Thoracic aorta (tissue), 2 donors: ENCODE measurements at regions not wholly inside any gene's neighbourhood (a gene's known extent, or its start where the extent isn't known, plus 50 kb on each side); places are given as distances from the start of the nearest gene placed in this dataset.

ENCODE experiments used
- ATAC-seq: fragments of 150-250 bp; one replicate; pipeline ENCODE4 v1.8.0; 2017; ENCODE audit warnings: low read depth; ENCODE audit not compliant: insufficient number of reproducible peaks, low FRiP score
- DNase-seq: peaks from one replicate; pipeline ENCODE4 v3.0.0-alpha.2; 2020; ENCODE audit warnings: low spot score
- H3K27ac ChIP-seq, 2 donors: fragments of 200-600 bp; sonication (generic); 1 replicate in 1 of 2; 2 replicates in 1 of 2; pipeline ENCODE4 v1.5.1; 2016; ENCODE audit warnings: mild to moderate bottlenecking in 2 of 2, moderate library complexity in 2 of 2
- H3K27me3 ChIP-seq: fragments of 200-600 bp; sonication (generic); replicated peaks from 2 replicates; pipeline ENCODE4 v1.6.0; 2016; ENCODE audit warnings: mild to moderate bottlenecking; ENCODE audit not compliant: insufficient read depth
- H3K36me3 ChIP-seq: fragments of 200-600 bp; sonication (generic); one replicate; pipeline ENCODE4 v1.5.1; 2016
- H3K4me1 ChIP-seq, 2 donors: fragments of 200-600 bp; sonication (generic); 1 replicate in 1 of 2; 2 replicates in 1 of 2; pipeline versions ENCODE4 v1.5.1 to v1.6.0; 2016; ENCODE audit warnings: low read depth in 2 of 2, mild to moderate bottlenecking in 1 of 2; ENCODE audit not compliant: control insufficient read depth in 1 of 2
- H3K4me3 ChIP-seq: fragments of 200-600 bp; sonication (generic); 2 replicates; pipeline ENCODE4 v1.5.1; 2016; ENCODE audit warnings: mild to moderate bottlenecking
- H3K9me3 ChIP-seq: fragments of 200-600 bp; sonication (generic); 2 replicates; pipeline ENCODE4 v1.5.1; 2016
- TF ChIP-seq, protein P1 (sequence below): fragments of 200-600 bp; sonication (generic); IDR thresholded peaks from one replicate; pipeline ENCODE4 v1.5.1; 2019; ENCODE audit warnings: antibody characterized with exemption

- Histone ChIP-seq H3K27ac (no peak overlapping the region), H3K9me3 (no peaks in the 10 kb centered on the region), H3K27me3 (no peaks in the 10 kb centered on the region), H3K4me1 (no peaks in the 10 kb centered on the region), H3K4me3 (no peak overlapping the region), H3K36me3 (no peaks in the 10 kb centered on the region)
- ATAC-seq = no peak
- TF ChIP-seq, protein P1, sequence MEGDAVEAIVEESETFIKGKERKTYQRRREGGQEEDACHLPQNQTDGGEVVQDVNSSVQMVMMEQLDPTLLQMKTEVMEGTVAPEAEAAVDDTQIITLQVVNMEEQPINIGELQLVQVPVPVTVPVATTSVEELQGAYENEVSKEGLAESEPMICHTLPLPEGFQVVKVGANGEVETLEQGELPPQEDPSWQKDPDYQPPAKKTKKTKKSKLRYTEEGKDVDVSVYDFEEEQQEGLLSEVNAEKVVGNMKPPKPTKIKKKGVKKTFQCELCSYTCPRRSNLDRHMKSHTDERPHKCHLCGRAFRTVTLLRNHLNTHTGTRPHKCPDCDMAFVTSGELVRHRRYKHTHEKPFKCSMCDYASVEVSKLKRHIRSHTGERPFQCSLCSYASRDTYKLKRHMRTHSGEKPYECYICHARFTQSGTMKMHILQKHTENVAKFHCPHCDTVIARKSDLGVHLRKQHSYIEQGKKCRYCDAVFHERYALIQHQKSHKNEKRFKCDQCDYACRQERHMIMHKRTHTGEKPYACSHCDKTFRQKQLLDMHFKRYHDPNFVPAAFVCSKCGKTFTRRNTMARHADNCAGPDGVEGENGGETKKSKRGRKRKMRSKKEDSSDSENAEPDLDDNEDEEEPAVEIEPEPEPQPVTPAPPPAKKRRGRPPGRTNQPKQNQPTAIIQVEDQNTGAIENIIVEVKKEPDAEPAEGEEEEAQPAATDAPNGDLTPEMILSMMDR = no peak
- no peak for DNase-seq
Measured at GRCh38 chr10:89909752-89910151, 208.4 kb downstream of the KIF20B start.

DNA sequence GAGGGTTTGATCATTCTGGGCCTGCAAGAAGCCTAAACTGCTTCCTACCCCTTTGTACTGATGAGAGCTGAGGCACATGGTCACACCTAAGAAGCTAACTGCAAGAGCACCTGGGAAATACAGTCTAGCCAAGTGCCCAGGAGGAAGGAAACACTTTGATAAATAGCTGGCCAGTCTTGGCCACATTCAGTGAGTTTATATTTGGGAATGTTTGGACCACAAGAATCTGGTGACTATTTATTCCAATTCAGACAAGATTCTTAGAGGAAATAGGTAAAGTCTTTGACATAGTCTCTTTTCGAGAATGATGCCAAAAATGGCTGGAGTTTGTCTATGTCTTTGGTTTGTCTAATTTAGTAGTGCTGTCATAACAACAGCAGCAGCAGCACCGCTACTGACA, 213.6 kb downstream of the KIF20B start:
- no peaks in the 10 kb centered on the region for H3K36me3 ChIP-seq
- ATAC-seq (no peak), DNase-seq (no peak)
- H3K4me1 ChIP-seq = no peaks in the 10 kb centered on the region
- H3K9me3 ChIP-seq = no peaks in the 10 kb centered on the region
- H3K27ac ChIP-seq = no peak overlapping the region
- TF ChIP-seq, protein P1 = no peak
- no peaks in the 10 kb centered on the region for H3K27me3 ChIP-seq
- no peak overlapping the region for H3K4me3 ChIP-seq

DNA sequence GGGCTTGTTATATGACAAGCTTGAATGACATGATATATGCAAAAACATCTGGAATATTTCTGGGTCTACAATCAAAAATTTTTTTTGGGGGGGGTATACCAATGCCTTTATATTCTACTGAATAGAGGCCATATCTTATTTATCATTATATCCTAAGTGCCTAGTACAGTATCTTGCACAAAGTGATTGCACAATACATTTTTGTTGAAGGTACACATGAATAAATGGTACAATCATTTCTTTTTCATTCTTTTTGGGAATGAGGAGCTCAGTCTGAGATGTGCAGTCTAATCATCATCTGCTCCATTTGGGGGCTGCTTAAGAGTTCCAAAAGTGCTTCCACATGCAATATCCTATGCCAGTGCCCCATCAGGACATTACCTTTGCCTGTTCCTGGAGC, 214.6 kb downstream of the KIF20B start:
- H3K27me3 ChIP-seq = no peaks in the 10 kb centered on the region
- ATAC-seq (no peak), DNase-seq (no peak)
- H3K27ac ChIP-seq = no peak overlapping the region
- H3K36me3 ChIP-seq = no peaks in the 10 kb centered on the region
- no peaks in the 10 kb centered on the region for H3K4me1 ChIP-seq
- TF ChIP-seq, protein P1 = no peak
- H3K4me3 ChIP-seq = no peak overlapping the region
- no peaks in the 10 kb centered on the region for H3K9me3 ChIP-seq

DNA sequence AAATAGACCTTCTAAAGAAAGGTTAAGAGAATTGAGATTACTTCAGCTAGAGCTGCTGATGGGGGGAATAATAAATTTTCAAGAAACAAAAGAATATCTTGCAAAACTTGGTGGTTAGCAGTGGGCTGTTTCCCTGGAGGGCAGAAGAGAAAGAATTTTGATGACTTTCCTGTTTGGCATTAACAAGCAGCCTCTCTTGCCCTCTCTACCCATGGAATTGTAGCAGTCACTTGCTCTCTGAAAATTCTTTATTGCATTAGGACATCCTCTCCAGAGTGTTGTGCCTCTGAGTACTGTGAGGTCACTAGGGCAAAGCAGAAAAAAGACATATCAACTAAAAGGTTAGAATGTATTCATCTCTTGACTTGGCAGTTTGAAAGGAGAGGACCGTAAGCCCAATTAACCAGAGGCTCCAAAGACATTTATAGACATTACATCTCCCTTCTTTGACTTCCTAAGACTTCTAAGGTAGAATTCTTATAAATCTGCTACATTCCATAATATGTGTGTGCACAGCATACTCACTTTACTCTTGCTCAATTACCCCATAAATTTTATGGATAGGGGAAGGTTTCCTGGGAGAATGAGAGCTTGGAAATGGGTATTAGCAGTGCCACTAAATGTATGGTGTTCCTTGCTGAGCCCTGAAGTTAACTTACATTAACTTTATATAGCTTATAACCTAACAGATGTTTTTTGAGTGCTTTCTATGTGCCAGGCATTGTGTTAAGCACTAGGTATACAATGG, 215.3 kb downstream of the KIF20B start:
- Histone ChIP-seq H3K4me3 (no peak overlapping the region), H3K9me3 (no peaks in the 10 kb centered on the region), H3K27me3 (no peaks in the 10 kb centered on the region), H3K27ac (no peak overlapping the region), H3K36me3 (no peaks in the 10 kb centered on the region), H3K4me1 (no peaks in the 10 kb centered on the region)
- no peak for ATAC-seq
- TF ChIP-seq, protein P1 = no peak
- DNase-seq = no peak

DNA sequence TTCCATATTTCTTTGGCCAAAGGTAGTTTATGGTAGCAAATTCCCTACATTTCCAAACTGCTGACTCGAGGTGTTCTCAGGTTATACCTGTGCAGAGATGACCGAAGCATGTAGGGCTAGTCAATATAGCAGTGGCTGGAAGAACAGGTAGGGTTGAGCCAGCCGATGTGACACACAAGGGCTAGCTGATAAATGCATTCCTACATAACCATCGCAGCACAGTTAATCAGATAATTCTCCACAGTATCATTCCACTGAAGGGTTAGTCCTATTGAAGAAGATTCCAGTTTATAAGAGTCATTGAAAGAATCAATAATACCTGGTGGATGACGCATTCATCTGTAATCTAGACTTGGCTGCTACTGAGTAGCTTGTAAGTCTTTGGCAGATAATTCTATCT, 220.0 kb downstream of the KIF20B start:
- Histone ChIP-seq H3K9me3 (no peaks in the 10 kb centered on the region), H3K4me3 (no peak overlapping the region), H3K36me3 (no peaks in the 10 kb centered on the region), H3K4me1 (no peaks in the 10 kb centered on the region), H3K27ac (no peak overlapping the region), H3K27me3 (no peaks in the 10 kb centered on the region)
- ATAC-seq (no peak), DNase-seq (no peak)
- TF ChIP-seq, protein P1 = no peak
